Glutamatergic neuron (in vitro differentiated cells): ENCODE measurements at regions not wholly inside any gene's neighbourhood (a gene's known extent, or its start where the extent isn't known, plus 50 kb on each side); places are given as distances from the start of the nearest gene placed in this dataset.

Experiments used
- DNase-seq: peaks from one replicate; pipeline ENCODE4 v3.0.0; 2022
- H3K27ac Mint-ChIP-seq: one replicate; pipeline ENCODE4 v1.8.0; 2020; ENCODE audit warnings: mild to moderate bottlenecking, mixed read lengths, inconsistent platforms; ENCODE audit not compliant: unreplicated experiment
- H3K27me3 Mint-ChIP-seq: one replicate; pipeline ENCODE4 v1.8.0; 2020; ENCODE audit warnings: mild to moderate bottlenecking, moderate library complexity, mixed read lengths, inconsistent platforms; ENCODE audit not compliant: unreplicated experiment
- H3K36me3 Mint-ChIP-seq: one replicate; pipeline ENCODE4 v1.8.0; 2020; ENCODE audit warnings: mild to moderate bottlenecking, mixed read lengths, inconsistent platforms; ENCODE audit not compliant: unreplicated experiment
- H3K4me1 Mint-ChIP-seq: one replicate; pipeline ENCODE4 v1.8.0; 2020; ENCODE audit warnings: mild to moderate bottlenecking, low read depth, mixed read lengths, inconsistent platforms; ENCODE audit not compliant: unreplicated experiment
- H3K4me3 Mint-ChIP-seq: one replicate; pipeline ENCODE4 v1.8.0; 2020; ENCODE audit warnings: mild to moderate bottlenecking, mixed read lengths, inconsistent platforms; ENCODE audit not compliant: unreplicated experiment
- H3K9me3 Mint-ChIP-seq: one replicate; pipeline ENCODE4 v1.8.0; 2020; ENCODE audit warnings: mild to moderate bottlenecking, moderate library complexity, mixed read lengths, inconsistent platforms; ENCODE audit not compliant: unreplicated experiment
- CTCF ChIP-seq: fragments of 200-600 bp; sonication (generic); IDR thresholded peaks from one replicate; pipeline ENCODE4 v1.5.0; 2021; ENCODE audit not compliant: partially characterized antibody, unreplicated experiment

GRCh38 chr10:44009891-44010632 lies 361.4 kb upstream of the ZNF32 start:
- no peak for TF ChIP-seq CTCF
- H3K27me3 Mint-ChIP-seq: peaks cover 1% of the 10 kb centered on the region
- peaks cover 3% of the 10 kb centered on the region for H3K9me3 Mint-ChIP-seq
- H3K36me3 Mint-ChIP-seq: peaks cover 7% of the 10 kb centered on the region
- DNase-seq: no peak
- H3K27ac Mint-ChIP-seq: no peak overlapping the region
- peaks cover 20% of the 10 kb centered on the region for H3K4me1 Mint-ChIP-seq
- H3K4me3 Mint-ChIP-seq: no peak overlapping the region

GRCh38 chr10:44008917-44009709 lies 360.4 kb upstream of the ZNF32 start:
- peaks cover 7% of the 10 kb centered on the region for H3K36me3 Mint-ChIP-seq
- H3K9me3 Mint-ChIP-seq: peaks cover 3% of the 10 kb centered on the region
- H3K4me3 Mint-ChIP-seq: no peak overlapping the region
- H3K4me1 Mint-ChIP-seq: peaks cover 20% of the 10 kb centered on the region
- H3K27me3 Mint-ChIP-seq: peaks cover 1% of the 10 kb centered on the region
- no peak for TF ChIP-seq CTCF
- H3K27ac Mint-ChIP-seq: no peak overlapping the region
- no peak for DNase-seq

- Mint-ChIP-seq H3K27me3 (peaks cover 1% of the 10 kb centered on the region), H3K36me3 (peaks cover 7% of the 10 kb centered on the region), H3K27ac (no peak overlapping the region), H3K4me1 (peaks cover 20% of the 10 kb centered on the region), H3K4me3 (no peak overlapping the region), H3K9me3 (peaks cover 3% of the 10 kb centered on the region)
- no peak for TF ChIP-seq CTCF
- no peak for DNase-seq
These were observed 359.7 kb upstream of the ZNF32 start for GRCh38 chr10:44008270-44008916.

GRCh38 chr10:44006771-44007170 lies 358.1 kb upstream of the ZNF32 start:
- no peak for TF ChIP-seq CTCF
- Mint-ChIP-seq H3K36me3 (peaks cover 7% of the 10 kb centered on the region), H3K4me1 (peaks cover 10% of the 10 kb centered on the region), H3K27ac (no peak overlapping the region), H3K27me3 (no peaks in the 10 kb centered on the region), H3K4me3 (no peak overlapping the region), H3K9me3 (no peaks in the 10 kb centered on the region)
- no peak for DNase-seq
